Hepatocyte (in vitro differentiated cells): ENCODE measurements at regions not wholly inside any gene's neighbourhood (a gene's known extent, or its start where the extent isn't known, plus 50 kb on each side); places are given as distances from the start of the nearest gene placed in this dataset.

ENCODE experiments used
- DNase-seq: peaks from one replicate; pipeline ENCODE4 v3.0.0-alpha.2; 2016; ENCODE audit warnings: low spot score
- H2AFZ ChIP-seq: fragments of 200-600 bp; sonication (generic); 2 replicates; pipeline ENCODE4 v1.6.0; 2016; ENCODE audit warnings: antibody characterized with exemption, mild to moderate bottlenecking
- H3K27ac ChIP-seq: fragments of 200-600 bp; sonication (generic); 2 replicates; pipeline ENCODE4 v1.5.1; 2016; ENCODE audit warnings: mild to moderate bottlenecking
- H3K27me3 ChIP-seq: fragments of 200-600 bp; sonication (generic); 2 replicates; pipeline ENCODE4 v1.6.1; 2016
- H3K36me3 ChIP-seq: fragments of 200-600 bp; sonication (generic); replicated peaks from 2 replicates; pipeline ENCODE4 v1.5.1; 2016; ENCODE audit warnings: low read depth; ENCODE audit not compliant: insufficient read depth
- H3K4me1 ChIP-seq: fragments of 200-600 bp; sonication (generic); 2 replicates; pipeline ENCODE4 v1.5.1; 2016; ENCODE audit warnings: mild to moderate bottlenecking, moderate library complexity; ENCODE audit not compliant: insufficient read depth
- H3K4me2 ChIP-seq: fragments of 200-600 bp; sonication (generic); 2 replicates; pipeline ENCODE4 v1.6.0; 2016
- H3K4me3 ChIP-seq: fragments of 200-600 bp; sonication (generic); 2 replicates; pipeline ENCODE4 v1.5.1; 2016; ENCODE audit warnings: mild to moderate bottlenecking
- H3K79me2 ChIP-seq: fragments of 200-600 bp; sonication (generic); 2 replicates; pipeline ENCODE4 v1.6.0; 2017; ENCODE audit warnings: mild to moderate bottlenecking
- H3K9me2 ChIP-seq: fragments of 200-600 bp; sonication (generic); replicated peaks from 2 replicates; pipeline ENCODE4 v1.6.0; 2017; ENCODE audit warnings: mild to moderate bottlenecking; ENCODE audit not compliant: insufficient read depth
- H3K9me3 ChIP-seq: fragments of 200-600 bp; sonication (generic); 2 replicates; pipeline ENCODE4 v1.5.1; 2016; ENCODE audit warnings: low read depth, mild to moderate bottlenecking
- H4K20me1 ChIP-seq: fragments of 200-600 bp; sonication (generic); 2 replicates; pipeline ENCODE4 v1.6.0; 2016; ENCODE audit warnings: mild to moderate bottlenecking; ENCODE audit not compliant: insufficient read depth, poor library complexity, severe bottlenecking
- EZH2 ChIP-seq: fragments of 200-600 bp; sonication (generic); IDR thresholded peaks from 2 replicates; pipeline ENCODE4 v1.6.1; 2016; ENCODE audit warnings: antibody characterized with exemption, mild to moderate bottlenecking, borderline replicate concordance
- EZH2phosphoT487 ChIP-seq: fragments of 200-600 bp; sonication (generic); IDR thresholded peaks from one replicate; pipeline ENCODE4 v1.6.1; 2018; ENCODE audit warnings: antibody characterized with exemption, mild to moderate bottlenecking, low read depth, moderate library complexity; ENCODE audit not compliant: unreplicated experiment, severe bottlenecking
- WGBS: methylation state at CpG from one replicate; pipeline ENCODE4 v1.1.6; 2016; ENCODE audit warnings: low lambda C conversion rate; ENCODE audit errors: missing lambda C conversion rate; 5-methylcytosine and 5-hydroxymethylcytosine counted together
- TF ChIP-seq, protein P1 (sequence below): fragments of 200-600 bp; sonication (generic); IDR thresholded peaks from 2 replicates; pipeline ENCODE4 v1.5.1; 2016; ENCODE audit warnings: antibody characterized with exemption, mild to moderate bottlenecking; ENCODE audit not compliant: poor library complexity

- TF ChIP-seq, protein P1, sequence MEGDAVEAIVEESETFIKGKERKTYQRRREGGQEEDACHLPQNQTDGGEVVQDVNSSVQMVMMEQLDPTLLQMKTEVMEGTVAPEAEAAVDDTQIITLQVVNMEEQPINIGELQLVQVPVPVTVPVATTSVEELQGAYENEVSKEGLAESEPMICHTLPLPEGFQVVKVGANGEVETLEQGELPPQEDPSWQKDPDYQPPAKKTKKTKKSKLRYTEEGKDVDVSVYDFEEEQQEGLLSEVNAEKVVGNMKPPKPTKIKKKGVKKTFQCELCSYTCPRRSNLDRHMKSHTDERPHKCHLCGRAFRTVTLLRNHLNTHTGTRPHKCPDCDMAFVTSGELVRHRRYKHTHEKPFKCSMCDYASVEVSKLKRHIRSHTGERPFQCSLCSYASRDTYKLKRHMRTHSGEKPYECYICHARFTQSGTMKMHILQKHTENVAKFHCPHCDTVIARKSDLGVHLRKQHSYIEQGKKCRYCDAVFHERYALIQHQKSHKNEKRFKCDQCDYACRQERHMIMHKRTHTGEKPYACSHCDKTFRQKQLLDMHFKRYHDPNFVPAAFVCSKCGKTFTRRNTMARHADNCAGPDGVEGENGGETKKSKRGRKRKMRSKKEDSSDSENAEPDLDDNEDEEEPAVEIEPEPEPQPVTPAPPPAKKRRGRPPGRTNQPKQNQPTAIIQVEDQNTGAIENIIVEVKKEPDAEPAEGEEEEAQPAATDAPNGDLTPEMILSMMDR, result no peak
- TF ChIP-seq EZH2 (no peak), EZH2phosphoT487 (no peak)
- 86% methylated on average over 2 of the region's 2 CpGs for whole genome bisulfite sequencing
- no peaks in the 10 kb centered on the region for H3K79me2 ChIP-seq
- H2AFZ ChIP-seq, result no peak overlapping the region
- no peaks in the 10 kb centered on the region for H4K20me1 ChIP-seq
- no peak overlapping the region for H3K27ac ChIP-seq
- no peak overlapping the region for H3K4me2 ChIP-seq
- H3K4me3 ChIP-seq, result no peak overlapping the region
- no peaks in the 10 kb centered on the region for H3K27me3 ChIP-seq
- DNase-seq, result no peak
- no peaks in the 10 kb centered on the region for H3K4me1 ChIP-seq
- no peaks in the 10 kb centered on the region for H3K36me3 ChIP-seq
- H3K9me2 ChIP-seq, result no peaks in the 10 kb centered on the region
- no peaks in the 10 kb centered on the region for H3K9me3 ChIP-seq
Observed at GRCh38 chr11:28448186-28448585, 340.0 kb downstream of the METTL15 start.

DNA sequence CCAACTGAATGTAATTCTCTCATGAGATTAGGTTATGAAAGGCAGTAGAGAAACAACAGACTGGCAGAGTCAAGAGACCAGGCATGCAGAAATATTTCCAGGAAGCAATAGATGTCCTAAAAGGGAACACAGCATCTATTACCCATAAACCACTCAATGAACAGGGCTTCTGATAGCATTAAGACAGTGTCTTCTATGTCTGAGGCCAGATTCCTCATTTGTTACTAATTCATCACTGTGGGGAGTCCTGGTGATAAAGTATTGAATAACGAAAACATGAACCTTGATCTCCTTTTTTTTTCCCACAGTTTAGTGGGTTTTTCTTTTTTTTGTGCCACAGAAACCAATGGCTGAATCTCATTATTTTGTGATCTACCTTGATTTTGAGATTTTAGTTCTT lies 339.0 kb downstream of the METTL15 start:
- H3K4me1 ChIP-seq, result no peaks in the 10 kb centered on the region
- H3K27ac ChIP-seq, result no peak overlapping the region
- no peak for DNase-seq
- 71% methylated on average over 1 of the region's 1 CpG for WGBS
- H3K36me3 ChIP-seq, result no peaks in the 10 kb centered on the region
- no peak overlapping the region for H3K4me3 ChIP-seq
- TF ChIP-seq, protein P1, result no peak
- TF ChIP-seq EZH2phosphoT487 (no peak), EZH2 (no peak)
- no peak overlapping the region for H2AFZ ChIP-seq
- H3K9me3 ChIP-seq, result no peaks in the 10 kb centered on the region
- H3K27me3 ChIP-seq, result no peaks in the 10 kb centered on the region
- no peak overlapping the region for H3K4me2 ChIP-seq
- H4K20me1 ChIP-seq, result no peaks in the 10 kb centered on the region
- H3K9me2 ChIP-seq, result no peaks in the 10 kb centered on the region
- H3K79me2 ChIP-seq, result no peaks in the 10 kb centered on the region

DNA sequence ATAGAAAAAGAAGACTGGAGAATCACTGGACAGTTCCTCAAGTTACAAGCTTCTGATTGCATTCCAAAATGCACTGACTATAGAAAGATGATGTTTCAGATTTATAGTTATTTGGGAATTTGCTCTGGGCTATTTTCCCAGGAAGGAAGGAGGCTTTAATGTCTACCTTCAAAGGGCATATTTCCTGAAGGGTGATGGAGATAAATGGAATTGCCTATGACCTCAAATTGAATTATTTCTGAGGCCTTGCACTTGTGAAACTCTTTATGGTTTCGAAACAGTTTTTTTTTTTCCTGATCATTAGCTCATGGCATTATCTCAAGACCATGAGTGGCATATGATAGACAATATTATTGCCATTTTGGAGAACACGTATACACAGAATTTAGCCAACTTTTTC lies 333.9 kb downstream of the METTL15 start:
- Histone ChIP-seq H3K36me3 (no peaks in the 10 kb centered on the region), H4K20me1 (no peaks in the 10 kb centered on the region), H3K4me1 (no peaks in the 10 kb centered on the region), H3K27me3 (no peaks in the 10 kb centered on the region), H3K4me2 (no peak overlapping the region), H3K27ac (no peak overlapping the region), H3K4me3 (no peak overlapping the region), H2AFZ (no peak overlapping the region), H3K9me3 (no peaks in the 10 kb centered on the region), H3K79me2 (no peaks in the 10 kb centered on the region), H3K9me2 (no peaks in the 10 kb centered on the region)
- WGBS, result 83% methylated on average over 2 of the region's 2 CpGs
- TF ChIP-seq, protein P1, result no peak
- TF ChIP-seq EZH2 (no peak), EZH2phosphoT487 (no peak)
- no peak for DNase-seq

DNA sequence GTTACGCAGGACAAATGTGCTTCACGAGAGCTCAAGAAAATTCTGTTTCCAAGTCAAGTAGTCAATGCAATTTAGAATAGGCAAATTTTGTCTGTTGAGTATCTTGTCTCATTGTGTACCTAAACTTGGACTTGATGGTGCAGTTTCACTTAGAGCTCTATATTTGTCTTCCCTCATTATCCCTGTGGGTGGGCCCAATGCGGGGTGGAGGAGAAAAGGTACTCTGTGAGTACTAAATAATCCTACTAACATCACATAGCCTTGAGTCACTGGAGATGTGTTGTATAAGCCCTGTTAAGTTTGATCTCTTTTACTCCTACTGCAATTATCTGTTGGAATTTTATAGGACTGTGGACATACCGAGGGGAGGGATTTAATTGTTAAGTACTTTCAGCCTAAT lies 331.2 kb downstream of the METTL15 start:
- H3K27me3 ChIP-seq, result no peaks in the 10 kb centered on the region
- no peaks in the 10 kb centered on the region for H3K9me3 ChIP-seq
- H4K20me1 ChIP-seq, result no peaks in the 10 kb centered on the region
- DNase-seq, result no peak
- no peak overlapping the region for H3K4me2 ChIP-seq
- H3K79me2 ChIP-seq, result no peaks in the 10 kb centered on the region
- no peak overlapping the region for H3K4me3 ChIP-seq
- 81% methylated on average over 4 of the region's 4 CpGs for WGBS
- H2AFZ ChIP-seq, result no peak overlapping the region
- H3K9me2 ChIP-seq, result no peaks in the 10 kb centered on the region
- no peaks in the 10 kb centered on the region for H3K4me1 ChIP-seq
- no peaks in the 10 kb centered on the region for H3K36me3 ChIP-seq
- H3K27ac ChIP-seq, result no peak overlapping the region
- TF ChIP-seq, protein P1, result no peak
- TF ChIP-seq EZH2 (no peak), EZH2phosphoT487 (no peak)
